GM04504 (cell line): ENCODE measurements at regions not wholly inside any gene's neighbourhood (a gene's known extent, or its start where the extent isn't known, plus 50 kb on each side); places are given as distances from the start of the nearest gene placed in this dataset.
"Not testable (repeated sequence)": the region's sequence is repeated elsewhere in the genome, so short reads cannot be mapped to it uniquely, and the experiment has no call there.

Source experiments
- DNase-seq: peaks from one replicate; pipeline ENCODE4 v3.0.0-alpha.2; 2012; ENCODE audit warnings: low read depth

DNA sequence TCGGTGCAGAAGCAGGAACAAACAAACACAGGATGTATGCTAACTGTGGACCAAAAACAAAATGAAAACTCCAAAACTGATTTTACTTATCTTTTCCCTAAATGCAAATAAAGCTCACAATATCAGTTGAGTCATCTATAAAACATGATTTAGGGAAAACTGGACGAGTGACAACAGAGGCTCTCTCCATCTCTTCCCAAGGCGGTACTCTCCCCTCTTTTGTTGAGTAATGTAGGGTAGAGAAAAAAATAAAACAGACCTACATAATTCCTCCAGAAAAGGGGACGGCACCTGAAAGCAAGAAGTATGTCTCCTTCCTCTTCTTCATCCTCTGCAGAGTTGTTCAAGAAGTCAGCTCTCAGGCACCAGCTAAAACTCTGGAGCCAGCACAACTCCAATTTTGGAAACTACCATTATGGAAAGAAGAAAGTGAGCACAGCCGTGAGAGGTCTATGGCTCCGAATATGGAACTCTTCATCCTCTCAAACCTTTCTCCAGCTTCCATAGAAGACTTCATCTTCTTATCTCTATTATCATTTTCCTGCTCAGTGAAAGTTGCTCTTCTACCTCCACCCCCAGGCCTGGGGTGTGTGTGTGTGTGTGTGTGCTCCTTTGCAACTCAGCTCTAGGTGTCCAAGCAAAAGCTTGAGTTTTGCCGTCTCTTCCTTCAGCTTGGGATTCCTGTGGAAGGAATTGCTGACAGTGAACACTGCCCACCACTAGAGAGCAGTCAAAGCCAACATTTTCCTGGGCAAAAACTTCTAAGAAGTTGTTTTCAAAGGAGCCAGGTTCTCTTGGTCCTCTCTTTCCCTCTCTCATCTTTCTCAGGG lies 155.4 kb downstream of the DIO2 start:
- DNase-seq, result peak; percentile 37

DNA sequence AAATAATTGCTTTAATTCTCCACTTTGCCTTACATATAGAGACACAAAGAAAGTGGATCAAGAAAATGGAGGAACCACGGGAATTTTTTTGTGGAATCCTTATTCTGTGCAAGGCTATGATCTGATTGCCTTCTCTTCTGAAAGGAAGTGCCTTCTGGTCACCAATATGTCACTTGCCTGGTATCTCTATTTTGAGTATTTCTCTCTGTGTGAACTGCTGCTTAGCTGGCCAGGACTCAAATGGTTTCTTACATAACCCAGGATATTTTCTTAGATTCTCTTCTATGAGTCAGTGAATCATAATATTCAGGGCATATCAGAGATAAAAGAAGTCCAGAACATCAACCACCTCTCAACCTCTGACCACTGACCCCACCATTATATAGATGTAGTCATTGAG lies 156.1 kb downstream of the DIO2 start:
- no peak for DNase-seq

DNA sequence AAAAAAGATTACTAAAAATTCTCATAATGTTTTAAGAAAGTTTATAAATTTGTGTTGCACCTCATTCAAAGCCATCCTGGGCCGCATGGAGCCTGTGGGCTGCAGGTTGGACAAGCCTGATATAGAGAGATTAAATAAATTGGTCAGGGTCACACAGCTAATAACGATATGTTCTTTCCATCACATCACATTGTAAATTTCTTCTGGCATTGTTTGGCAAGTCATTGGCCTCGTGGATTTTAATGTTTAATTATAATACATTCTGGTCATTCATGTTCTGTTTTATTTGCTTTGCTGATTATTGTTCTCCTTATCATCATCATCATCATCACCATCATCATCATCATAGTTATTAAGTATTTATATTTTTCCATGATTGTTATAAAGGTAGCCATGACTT lies 157.3 kb downstream of the DIO2 start:
- no peak for DNase-seq

DNA sequence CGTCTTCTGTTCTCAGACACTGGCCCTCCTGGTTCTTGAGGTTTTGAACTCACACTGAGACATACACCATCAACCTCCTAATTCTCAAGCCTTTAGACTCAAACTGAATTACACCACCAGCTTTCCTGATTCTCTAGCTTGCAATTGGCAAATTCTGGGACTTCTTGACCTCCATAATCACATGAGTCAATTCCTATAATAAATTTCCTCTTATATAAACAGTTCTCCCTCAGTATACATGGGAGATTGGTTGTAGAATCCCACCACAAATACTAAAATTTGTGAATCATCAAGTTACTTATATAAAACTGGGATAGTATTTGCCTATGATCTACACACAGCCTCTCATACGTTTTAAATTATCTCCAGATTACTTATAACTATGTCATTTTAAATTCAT lies 162.2 kb downstream of the DIO2 start:
- no peak for DNase-seq

DNA sequence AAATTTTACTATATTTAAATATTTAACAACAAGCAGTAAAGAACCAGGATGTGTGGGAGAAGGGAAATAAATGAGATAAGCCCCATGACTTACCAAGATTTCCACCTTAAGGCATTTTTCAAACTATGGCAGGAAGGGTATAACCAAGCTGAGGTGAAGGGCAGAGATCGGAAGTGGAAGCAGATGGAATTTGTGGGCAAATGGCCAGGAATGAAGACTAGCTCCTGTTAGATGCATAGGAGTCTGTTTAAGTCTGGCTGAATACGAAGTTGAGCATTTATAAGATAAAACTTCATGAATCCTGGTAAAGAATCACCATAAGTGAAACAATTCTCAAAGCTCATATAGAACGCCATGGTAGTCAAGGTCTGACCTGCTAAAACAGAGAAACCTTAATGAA lies 163.5 kb downstream of the DIO2 start:
- DNase-seq, result no peak

DNA sequence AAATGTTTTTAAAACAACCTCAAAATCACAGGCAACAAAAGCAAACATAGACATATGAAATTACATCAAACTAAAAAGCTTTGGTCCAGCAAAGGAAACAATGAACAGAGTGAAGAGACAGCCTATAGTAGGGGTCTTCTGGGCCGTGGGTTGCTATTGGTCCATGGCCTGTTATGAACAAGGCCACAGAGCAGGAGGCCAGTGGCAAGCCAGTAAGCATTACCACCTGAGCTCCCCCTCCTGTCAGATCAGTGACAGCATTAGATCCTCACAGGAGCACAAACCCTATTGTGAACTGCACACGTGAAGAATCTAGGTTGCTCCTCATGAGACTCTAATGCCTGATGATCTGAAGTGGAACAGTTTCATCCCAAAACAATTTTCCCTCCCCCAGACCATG lies 174.0 kb downstream of the DIO2 start:
- DNase-seq, result no peak

DNA sequence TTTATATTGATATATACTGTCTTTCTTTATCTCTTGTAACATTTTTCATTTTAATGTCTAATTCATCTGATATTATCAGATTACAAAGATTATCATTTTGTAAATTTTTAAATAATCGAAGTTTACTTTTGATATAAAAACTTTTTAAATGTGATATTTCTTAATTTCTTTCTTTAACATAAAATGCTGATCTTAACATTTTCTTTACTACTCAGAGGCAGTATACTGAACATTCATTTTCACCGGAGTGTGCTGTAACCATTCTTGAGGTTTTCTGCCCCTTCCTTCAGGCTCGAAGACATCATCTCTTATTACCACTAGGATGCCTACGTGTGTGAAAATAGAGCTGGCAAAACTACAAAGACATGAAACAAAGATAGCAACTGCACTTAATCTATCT lies 186.9 kb downstream of the DIO2 start:
- no peak for DNase-seq

DNA sequence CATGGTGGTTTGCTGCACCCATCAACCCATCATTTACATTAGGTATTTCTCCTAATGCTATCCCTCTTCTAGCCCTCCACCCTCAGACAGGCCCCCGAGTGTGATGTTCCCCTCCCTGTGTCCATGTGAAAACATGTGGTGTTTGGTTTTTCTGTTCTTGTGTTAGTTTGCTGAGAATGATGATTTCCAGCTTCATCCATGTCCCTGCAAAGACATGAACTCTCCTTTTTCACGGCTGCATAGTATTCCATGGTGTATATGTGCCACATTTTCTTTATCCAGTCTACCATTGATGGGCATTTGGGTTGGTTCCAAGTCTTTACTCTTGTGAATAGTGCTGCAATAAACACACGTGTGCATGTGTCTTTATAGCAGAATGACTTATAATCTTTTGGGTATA lies 192.8 kb downstream of the DIO2 start:
- not testable (repeated sequence) for DNase-seq

DNA sequence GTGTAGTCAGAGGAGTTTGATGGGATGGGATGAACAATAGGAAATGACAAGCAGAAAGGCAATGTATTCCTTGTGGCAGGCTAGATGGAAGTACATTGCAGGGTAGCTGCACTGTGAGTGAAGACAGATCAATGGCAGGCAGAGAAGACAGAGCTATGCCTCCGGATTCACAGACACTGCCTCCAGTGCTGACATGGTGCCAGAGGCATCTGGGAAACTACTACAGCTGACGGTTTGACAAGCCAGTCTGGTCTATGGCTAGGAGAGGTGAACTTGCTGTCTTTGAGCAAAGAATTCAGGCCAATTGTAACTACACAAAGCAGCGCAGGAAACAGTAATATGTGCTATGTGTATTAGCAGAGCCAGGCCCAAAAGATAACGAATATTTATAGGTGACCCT lies 193.5 kb downstream of the DIO2 start:
- DNase-seq, result no peak

DNA sequence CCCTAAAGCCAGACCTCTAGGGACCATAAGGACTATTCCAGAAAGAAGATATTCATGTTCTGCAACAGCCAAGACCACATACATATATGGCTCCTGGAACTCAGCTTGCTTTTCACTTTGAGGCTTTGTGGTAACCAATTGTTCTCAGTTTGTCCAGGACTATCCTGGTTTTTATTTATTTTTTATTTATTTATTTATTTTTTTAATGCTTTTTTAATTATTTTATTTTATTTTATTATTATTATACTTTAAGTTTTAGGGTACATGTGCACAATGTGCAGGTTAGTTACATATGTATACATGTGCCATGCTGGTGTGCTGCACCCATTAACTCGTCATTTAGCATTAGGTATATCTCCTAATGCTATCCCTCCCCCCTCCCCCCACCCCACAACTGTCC lies 201.1 kb downstream of the DIO2 start:
- DNase-seq, result not testable (repeated sequence)

DNA sequence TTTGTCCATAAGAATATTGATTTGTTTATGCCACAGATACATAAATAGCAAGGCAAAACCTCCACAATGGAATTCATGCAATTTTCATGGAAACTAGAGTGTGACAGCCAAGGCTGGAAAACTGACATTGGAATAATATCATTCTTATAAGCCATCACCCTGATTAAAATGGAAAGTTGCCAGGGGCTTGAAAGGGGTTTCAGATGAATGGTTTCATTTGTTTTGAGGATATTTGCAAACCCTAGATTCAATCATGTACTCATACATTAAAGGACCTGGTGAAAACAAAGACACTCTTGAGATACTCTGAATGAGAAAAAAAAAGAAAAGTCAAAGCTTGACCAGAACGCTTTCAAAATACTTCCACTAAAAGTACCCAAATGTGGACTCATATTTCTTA lies 205.7 kb downstream of the DIO2 start:
- DNase-seq, result no peak

DNA sequence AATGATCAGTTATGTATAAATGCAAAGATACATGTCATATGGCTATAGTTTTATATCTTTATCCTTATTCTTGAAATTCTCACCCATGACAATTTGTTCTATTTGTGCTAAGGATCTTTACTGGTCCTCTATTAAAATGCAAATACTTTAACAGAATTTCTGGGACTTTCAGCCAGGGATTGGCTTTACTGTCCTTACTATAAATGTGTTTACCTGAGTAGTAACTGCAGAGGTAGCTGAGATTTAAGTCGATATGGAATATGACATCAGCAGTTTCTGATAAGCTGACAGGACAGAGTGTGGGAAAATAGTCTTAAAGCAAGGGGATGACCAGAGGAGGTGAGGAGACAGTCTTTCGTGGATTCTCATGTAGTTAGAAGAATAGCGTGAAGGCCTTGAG lies 206.4 kb downstream of the DIO2 start:
- DNase-seq, result no peak

DNA sequence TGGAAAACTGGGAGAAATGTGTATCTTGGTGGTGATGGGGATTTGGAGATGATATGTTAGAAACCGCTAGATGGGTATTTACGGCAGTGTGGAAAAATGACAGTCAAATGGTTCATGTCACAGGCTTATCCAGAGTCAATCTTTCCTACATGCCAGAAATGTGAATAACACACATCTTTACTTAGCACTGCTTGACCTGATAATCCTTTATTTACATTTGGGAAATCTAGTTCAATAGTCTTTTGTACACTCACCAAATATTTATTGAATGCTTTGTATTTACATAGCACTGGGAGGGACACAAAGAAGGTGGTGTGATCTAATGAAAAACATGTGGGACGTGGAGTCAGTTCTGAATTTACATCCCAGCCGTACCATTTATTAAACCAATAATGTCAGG lies 208.2 kb downstream of the DIO2 start:
- DNase-seq, result no peak

DNA sequence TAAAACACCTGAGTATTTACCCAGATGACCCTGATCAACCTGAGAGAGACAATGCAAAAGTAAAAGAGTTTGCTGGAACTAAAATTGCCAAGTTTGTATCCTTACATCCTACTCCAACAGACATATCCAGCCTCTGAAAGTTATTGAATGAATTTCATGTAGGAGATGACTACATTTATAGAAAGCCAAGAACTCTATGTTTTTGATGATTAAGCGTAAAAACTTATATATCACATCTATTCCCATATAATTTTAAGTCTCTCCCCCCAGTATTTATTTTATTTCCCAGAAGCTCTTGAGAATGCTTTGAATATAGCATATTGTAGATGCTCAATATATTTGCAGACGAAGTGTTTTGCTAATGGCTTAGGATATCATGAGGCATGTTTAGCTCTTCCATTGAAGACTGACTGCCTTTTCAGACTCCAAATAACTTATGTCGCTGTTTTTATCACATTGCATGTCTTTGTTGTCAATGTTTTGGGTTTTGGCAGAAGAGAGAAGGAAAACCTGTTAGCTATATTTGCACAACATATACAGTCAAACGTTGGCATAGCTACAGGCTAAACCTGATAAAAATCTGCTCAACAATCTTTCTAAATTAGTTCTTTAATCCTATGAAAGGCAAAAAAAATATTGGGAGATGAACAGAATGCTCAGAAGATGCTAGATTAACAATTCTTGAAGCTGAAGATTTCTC lies 213.6 kb downstream of the DIO2 start:
- DNase-seq, result no peak

DNA sequence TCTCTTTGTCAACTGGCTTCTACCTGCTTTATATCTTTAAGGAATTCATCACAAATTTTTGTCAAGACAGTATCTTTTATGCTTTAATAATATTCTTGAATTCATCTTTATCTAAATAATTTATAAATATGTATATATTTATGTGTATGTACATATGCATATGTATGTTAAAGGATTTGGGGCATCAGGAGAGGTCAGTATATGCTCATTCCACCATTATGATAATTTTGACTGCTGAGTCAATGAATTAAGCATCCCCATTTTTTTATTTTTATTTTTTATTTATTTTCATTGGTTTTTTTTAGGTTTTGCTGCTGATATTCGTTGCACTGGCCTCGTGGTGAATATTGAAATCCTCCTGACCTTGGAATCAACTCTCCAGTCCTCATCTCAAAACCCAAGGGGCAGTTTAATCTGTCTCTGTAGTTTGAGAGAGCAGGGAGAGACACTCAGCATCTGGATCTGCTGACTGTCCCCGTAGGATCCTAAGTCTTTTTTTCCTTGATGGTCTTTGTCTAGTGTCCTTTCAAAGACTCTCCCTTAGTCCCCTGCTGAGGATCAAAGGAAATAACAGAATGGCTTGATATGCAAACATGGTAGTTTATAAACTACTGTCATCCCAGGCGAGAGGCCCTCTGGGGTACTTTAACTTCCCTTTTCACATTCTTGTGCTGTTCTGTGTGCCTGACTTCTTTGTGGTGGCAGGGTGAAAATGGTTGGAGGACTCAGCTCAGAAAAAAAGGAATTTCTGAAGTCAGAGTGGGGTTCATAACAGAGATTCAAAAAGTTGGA lies 218.7 kb downstream of the DIO2 start:
- DNase-seq, result no peak

DNA sequence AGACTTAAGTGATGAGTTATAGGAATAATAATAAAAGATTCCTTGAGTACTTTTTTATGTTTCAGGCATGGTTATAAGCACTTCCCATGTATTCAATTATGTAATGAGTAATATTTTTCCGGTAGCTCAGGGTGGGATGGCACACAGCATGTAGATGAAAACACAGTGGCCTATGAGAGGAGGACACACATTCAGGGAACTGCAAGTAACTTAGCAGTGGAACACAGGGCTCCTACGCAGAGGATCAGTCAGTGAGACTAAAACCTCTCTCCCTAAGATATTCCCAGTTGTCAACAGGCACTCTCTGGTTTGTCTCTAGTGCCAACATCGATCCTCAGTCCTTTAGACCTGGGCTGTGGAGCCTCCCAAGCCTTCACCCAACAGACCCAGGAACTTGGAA lies 219.4 kb downstream of the DIO2 start:
- DNase-seq, result no peak

DNA sequence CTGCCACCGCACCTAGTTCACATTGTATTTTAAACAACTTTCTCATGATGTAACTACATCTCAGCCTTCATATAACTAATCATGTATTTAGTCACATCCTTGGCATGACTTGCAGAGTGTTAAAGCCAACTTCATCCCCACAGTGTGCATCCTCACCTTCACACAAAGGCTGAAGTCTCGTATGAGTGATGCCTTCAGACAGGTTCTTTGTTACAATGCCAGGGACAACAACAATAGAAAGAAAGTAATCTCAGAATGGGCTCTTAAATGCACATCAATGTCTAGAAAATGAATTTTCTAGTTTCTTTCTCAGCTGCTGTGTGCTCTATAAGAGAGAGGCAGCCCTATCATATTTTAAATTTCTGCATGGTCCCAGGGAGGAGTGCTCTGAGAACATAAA lies 221.3 kb downstream of the DIO2 start:
- DNase-seq, result no peak

DNA sequence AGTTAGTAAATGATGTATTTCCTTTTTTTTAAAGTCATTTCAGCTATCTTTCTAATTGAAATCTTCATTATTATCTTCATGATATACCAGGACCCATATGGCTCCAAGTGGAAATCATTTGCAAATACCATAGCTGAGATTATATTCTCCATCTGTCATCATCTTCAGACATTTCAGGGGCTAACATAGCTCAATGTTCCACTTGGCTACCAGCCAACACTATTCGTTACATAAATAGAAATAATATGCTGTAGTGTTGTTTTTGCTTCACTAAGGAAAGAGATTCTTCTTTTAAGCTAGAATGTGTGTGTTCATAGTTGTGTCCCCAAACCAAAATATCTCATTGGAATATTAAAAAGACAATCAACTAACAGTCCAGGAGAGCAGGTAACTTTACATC lies 225.1 kb downstream of the DIO2 start:
- no peak for DNase-seq

DNA sequence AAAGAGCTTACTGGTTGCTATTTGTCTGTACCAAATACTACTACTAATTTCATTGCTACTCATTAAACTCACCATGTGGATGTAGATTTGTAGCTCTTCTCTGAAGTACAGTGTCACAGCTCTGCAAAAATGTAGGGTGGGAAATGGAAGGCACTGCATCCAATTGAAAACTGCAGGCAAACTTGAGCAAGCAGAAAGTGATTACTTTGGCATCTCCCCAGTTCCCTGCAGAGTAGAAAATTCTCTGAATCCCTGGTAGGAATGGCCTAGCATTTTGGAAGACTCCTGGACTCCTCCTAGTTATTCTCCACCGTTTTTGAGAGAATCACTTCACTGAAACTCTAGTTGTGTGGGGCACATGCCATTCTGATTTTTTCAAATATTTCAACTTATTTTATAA lies 239.1 kb downstream of the DIO2 start:
- no peak for DNase-seq

DNA sequence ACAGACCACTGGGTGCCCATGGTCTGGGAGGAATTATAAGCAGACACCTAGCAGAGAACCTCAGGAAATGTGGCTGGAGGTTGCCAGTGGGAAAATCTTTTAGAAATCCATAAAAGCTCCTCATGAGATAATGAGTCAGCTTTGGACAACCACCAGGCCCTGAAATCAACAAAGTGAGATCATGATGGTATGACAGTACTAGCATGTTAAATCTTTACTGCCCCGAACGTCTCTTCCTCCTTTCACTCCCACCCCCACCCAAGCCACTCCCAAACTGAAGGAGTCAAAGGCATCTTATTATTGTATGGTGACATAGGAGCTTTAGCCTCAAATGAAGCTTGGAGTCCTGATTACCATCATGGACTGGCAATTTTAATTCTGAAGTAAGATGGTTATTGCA lies 240.0 kb downstream of the DIO2 start:
- peak; percentile 67 for DNase-seq

DNA sequence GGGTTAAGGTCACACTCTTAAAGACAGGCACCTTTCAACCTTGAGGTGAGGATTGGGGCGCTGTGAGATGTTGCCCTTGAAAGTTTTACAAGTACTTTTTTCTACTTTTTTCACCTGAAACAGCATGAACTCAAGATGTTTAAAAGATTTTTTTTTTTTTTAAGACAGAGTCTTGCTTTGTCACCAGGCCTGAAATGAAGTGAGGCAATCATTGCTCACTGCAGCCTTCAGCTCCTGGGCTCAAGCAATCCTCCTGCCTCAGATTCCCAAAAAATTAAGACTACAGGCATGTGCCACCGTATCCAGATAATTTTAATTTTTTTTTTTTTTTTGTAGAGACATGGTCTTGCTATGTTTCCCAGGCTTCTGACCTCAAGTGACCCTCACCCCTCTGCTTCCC lies 243.9 kb downstream of the DIO2 start:
- DNase-seq, result no peak

DNA sequence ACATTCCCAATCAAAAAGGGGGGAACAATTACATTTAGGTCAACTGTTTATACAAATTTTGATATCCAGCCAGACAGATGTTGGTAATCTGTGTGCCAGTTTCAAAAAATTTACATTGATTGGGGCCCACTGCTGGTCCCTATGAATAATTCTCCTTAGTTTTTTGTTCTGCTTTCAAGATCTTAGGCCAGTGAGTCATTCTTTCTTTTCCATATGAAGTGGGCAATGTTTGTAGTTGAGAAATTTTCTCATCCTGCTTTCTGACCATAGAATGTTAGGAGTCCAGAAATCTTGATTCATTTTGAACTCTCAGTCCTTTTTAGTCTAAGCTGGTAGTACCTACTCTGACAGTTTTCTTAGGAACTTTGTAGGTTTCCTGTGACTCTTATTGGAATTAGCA lies 244.3 kb downstream of the DIO2 start:
- no peak for DNase-seq

DNA sequence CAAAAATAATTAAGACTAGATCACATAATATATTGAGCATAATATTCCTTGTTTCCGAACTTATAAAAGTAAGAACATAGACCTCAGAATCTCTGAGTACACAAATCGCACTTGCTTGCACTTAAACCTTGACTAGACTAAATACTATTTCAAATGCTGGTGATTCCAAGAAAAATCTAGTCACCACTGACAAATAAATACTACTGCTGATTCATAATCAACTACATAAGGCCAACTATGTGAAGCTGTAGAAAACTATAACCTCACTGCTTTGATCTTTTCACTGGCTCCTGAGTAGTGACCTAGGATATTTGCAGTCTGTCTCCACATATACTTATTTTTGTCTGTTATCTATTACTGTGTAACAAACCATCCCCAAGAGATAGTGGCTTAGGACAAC lies 245.4 kb downstream of the DIO2 start:
- no peak for DNase-seq
